C4-2B (cell line): ENCODE measurements at regions not wholly inside any gene's neighbourhood (a gene's known extent, or its start where the extent isn't known, plus 50 kb on each side); places are given as distances from the start of the nearest gene placed in this dataset.

Experiments used
- ZFX ChIP-seq: fragments of 450-650 bp; IDR thresholded peaks from 2 replicates; pipeline ENCODE4 v1.6.1; 2017
- TF ChIP-seq, protein P1 (sequence below): fragments of 450-650 bp; conservative IDR thresholded peaks from 2 replicates; pipeline ENCODE4 v1.5.1; 2017; ENCODE audit warnings: mild to moderate bottlenecking

DNA sequence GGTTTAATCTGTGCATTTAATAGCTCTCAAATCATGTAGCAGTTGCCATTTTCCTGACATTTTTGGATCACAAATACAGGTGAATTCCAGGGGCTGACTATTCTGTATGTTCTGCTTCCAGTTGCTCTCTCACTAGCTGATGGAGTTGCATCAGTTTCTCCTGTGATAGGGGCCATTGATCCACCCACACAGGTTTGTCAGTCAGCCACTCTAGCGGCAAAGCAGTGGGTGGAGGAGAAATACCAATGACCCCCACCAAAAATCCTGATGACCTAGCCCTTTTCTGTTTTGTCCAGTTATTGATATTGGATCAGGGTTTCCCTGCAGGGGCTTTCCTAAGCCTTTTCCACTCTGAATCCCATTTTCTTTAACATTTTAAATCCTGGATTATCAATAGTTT, 72.3 kb upstream of the BTN3A2 start:
- TF ChIP-seq, protein P1, sequence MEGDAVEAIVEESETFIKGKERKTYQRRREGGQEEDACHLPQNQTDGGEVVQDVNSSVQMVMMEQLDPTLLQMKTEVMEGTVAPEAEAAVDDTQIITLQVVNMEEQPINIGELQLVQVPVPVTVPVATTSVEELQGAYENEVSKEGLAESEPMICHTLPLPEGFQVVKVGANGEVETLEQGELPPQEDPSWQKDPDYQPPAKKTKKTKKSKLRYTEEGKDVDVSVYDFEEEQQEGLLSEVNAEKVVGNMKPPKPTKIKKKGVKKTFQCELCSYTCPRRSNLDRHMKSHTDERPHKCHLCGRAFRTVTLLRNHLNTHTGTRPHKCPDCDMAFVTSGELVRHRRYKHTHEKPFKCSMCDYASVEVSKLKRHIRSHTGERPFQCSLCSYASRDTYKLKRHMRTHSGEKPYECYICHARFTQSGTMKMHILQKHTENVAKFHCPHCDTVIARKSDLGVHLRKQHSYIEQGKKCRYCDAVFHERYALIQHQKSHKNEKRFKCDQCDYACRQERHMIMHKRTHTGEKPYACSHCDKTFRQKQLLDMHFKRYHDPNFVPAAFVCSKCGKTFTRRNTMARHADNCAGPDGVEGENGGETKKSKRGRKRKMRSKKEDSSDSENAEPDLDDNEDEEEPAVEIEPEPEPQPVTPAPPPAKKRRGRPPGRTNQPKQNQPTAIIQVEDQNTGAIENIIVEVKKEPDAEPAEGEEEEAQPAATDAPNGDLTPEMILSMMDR = no peak
- no peak for TF ChIP-seq ZFX
